ENCODE measurements at regions not wholly inside any gene's neighbourhood (a gene's known extent, or its start where the extent isn't known, plus 50 kb on each side); places are given as distances from the start of the nearest gene placed in this dataset.

DNA sequence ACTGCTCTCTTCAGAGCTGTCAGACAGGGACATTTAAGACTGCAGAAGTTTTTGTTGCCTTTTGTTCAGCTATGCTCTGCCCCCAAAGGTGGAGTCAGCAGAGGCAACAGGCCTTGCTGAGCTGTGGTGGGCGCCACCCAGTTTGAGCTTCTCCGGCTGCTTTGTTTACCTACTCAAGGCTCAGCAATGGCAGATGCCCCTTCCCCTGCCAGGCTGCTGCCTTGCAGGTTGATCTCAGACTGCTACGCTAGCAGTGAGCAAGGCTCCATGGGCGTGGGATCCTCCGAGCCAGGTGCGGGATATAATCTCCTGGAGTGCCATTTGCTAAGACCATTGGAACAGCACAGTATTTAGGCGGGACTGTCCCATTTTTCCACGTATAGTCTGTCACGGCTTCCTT lies 371.4 kb upstream of the AMOT start:
- TF ChIP-seq EZH2phosphoT487 (IDR thresholded peaks at IDR 0.05; ENCODE audit: borderline replicate concordance, low read depth, low read length): no peak
- TF ChIP-seq, protein P1, sequence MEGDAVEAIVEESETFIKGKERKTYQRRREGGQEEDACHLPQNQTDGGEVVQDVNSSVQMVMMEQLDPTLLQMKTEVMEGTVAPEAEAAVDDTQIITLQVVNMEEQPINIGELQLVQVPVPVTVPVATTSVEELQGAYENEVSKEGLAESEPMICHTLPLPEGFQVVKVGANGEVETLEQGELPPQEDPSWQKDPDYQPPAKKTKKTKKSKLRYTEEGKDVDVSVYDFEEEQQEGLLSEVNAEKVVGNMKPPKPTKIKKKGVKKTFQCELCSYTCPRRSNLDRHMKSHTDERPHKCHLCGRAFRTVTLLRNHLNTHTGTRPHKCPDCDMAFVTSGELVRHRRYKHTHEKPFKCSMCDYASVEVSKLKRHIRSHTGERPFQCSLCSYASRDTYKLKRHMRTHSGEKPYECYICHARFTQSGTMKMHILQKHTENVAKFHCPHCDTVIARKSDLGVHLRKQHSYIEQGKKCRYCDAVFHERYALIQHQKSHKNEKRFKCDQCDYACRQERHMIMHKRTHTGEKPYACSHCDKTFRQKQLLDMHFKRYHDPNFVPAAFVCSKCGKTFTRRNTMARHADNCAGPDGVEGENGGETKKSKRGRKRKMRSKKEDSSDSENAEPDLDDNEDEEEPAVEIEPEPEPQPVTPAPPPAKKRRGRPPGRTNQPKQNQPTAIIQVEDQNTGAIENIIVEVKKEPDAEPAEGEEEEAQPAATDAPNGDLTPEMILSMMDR (conservative IDR thresholded peaks at IDR 0.05; ENCODE audit: low read length): no peak

Data from OCI-LY7 (cell line).